Parathyroid adenoma (tissue), 2 donors: ENCODE measurements at regions not wholly inside any gene's neighbourhood (a gene's known extent, or its start where the extent isn't known, plus 50 kb on each side); places are given as distances from the start of the nearest gene placed in this dataset.

Experiments
- H2AFZ ChIP-seq: fragments of 300-600 bp; sonication (generic); one replicate; pipeline ENCODE4 v1.7.0; 2017; ENCODE audit warnings: antibody characterized with exemption, mild to moderate bottlenecking
- H3K27ac ChIP-seq: fragments of 300-600 bp; sonication (generic); one replicate; pipeline ENCODE4 v1.7.0; 2017
- H3K27me3 ChIP-seq: fragments of 300-600 bp; sonication (generic); one replicate; pipeline ENCODE4 v1.7.0; 2017; ENCODE audit warnings: low read length; ENCODE audit not compliant: control insufficient read depth, insufficient read depth
- H3K36me3 ChIP-seq: fragments of 300-600 bp; sonication (generic); one replicate; pipeline ENCODE4 v1.7.0; 2017; ENCODE audit warnings: low read length; ENCODE audit not compliant: control insufficient read depth, insufficient read depth
- H3K4me1 ChIP-seq: fragments of 300-600 bp; sonication (generic); one replicate; pipeline ENCODE4 v1.7.0; 2017; ENCODE audit warnings: control low read depth
- H3K4me2 ChIP-seq: fragments of 300-600 bp; sonication (generic); one replicate; pipeline ENCODE4 v1.7.0; 2017; ENCODE audit warnings: low read length
- H3K4me3 ChIP-seq: fragments of 300-600 bp; sonication (generic); one replicate; pipeline ENCODE4 v1.7.0; 2017; ENCODE audit warnings: low read depth, low read length
- H3K79me2 ChIP-seq: fragments of 300-600 bp; sonication (generic); one replicate; pipeline ENCODE4 v1.7.0; 2017; ENCODE audit warnings: control low read depth
- H3K9ac ChIP-seq: fragments of 300-600 bp; sonication (generic); one replicate; pipeline ENCODE4 v1.7.0; 2017; ENCODE audit warnings: mild to moderate bottlenecking
- H3K9me3 ChIP-seq: fragments of 300-600 bp; sonication (generic); one replicate; pipeline ENCODE4 v1.7.0; 2017; ENCODE audit warnings: low read length; ENCODE audit not compliant: control insufficient read depth
- CTCF ChIP-seq: fragments of 300-600 bp; sonication (generic); IDR thresholded peaks from one replicate; pipeline ENCODE4 v1.7.0; 2017; ENCODE audit warnings: antibody characterized with exemption, mild to moderate bottlenecking
- donor health status: primary hyperparathyroidism.

GRCh38 chr1:219277304-219278105 is 103.8 kb downstream of the LYPLAL1 start:
- no peaks in the 10 kb centered on the region for H3K9me3 ChIP-seq
- H3K4me1 ChIP-seq = no peaks in the 10 kb centered on the region
- H3K79me2 ChIP-seq = no peaks in the 10 kb centered on the region
- no peak overlapping the region for H3K4me2 ChIP-seq
- H3K27ac ChIP-seq = no peak overlapping the region
- H3K9ac ChIP-seq = no peak overlapping the region
- no peak for TF ChIP-seq CTCF
- no peaks in the 10 kb centered on the region for H3K36me3 ChIP-seq
- H3K27me3 ChIP-seq = no peaks in the 10 kb centered on the region
- H2AFZ ChIP-seq = no peak overlapping the region
- H3K4me3 ChIP-seq = no peak overlapping the region

GRCh38 chr1:219276049-219276738 is 102.5 kb downstream of the LYPLAL1 start:
- H3K9ac ChIP-seq = no peak overlapping the region
- no peaks in the 10 kb centered on the region for H3K9me3 ChIP-seq
- H3K36me3 ChIP-seq = no peaks in the 10 kb centered on the region
- no peak overlapping the region for H2AFZ ChIP-seq
- TF ChIP-seq CTCF = no peak
- H3K4me3 ChIP-seq = no peak overlapping the region
- H3K4me2 ChIP-seq = no peak overlapping the region
- H3K27me3 ChIP-seq = no peaks in the 10 kb centered on the region
- no peak overlapping the region for H3K27ac ChIP-seq
- no peaks in the 10 kb centered on the region for H3K4me1 ChIP-seq
- no peaks in the 10 kb centered on the region for H3K79me2 ChIP-seq

- Histone ChIP-seq H3K27ac (no peak overlapping the region), H3K27me3 (no peaks in the 10 kb centered on the region), H3K4me2 (no peak overlapping the region), H3K9ac (no peak overlapping the region), H3K79me2 (no peaks in the 10 kb centered on the region), H2AFZ (no peak overlapping the region), H3K9me3 (no peaks in the 10 kb centered on the region), H3K4me1 (no peaks in the 10 kb centered on the region), H3K36me3 (no peaks in the 10 kb centered on the region), H3K4me3 (no peak overlapping the region)
- TF ChIP-seq CTCF = no peak
Measured at GRCh38 chr1:219273088-219273686, 99.5 kb downstream of the LYPLAL1 start.

- Histone ChIP-seq H2AFZ (no peak overlapping the region), H3K9me3 (no peaks in the 10 kb centered on the region), H3K4me3 (no peak overlapping the region), H3K79me2 (no peaks in the 10 kb centered on the region), H3K9ac (no peak overlapping the region), H3K36me3 (no peaks in the 10 kb centered on the region), H3K27me3 (no peaks in the 10 kb centered on the region), H3K27ac (no peak overlapping the region), H3K4me1 (no peaks in the 10 kb centered on the region), H3K4me2 (no peak overlapping the region)
- no peak for TF ChIP-seq CTCF
Measured at GRCh38 chr1:219271818-219272535, 98.3 kb downstream of the LYPLAL1 start.
